Hematopoietic multipotent progenitor cell (in vitro differentiated cells): ENCODE measurements at regions not wholly inside any gene's neighbourhood (a gene's known extent, or its start where the extent isn't known, plus 50 kb on each side); places are given as distances from the start of the nearest gene placed in this dataset.
"Not testable (repeated sequence)": the region's sequence is repeated elsewhere in the genome, so short reads cannot be mapped to it uniquely, and the experiment has no call there.

ENCODE experiments used
- DNase-seq, 3 donors: peaks; one replicate each; pipeline ENCODE4 v3.0.0-alpha.2; 2011 to 2015; ENCODE audit warnings: low read depth in 2 of 3, low spot score in 2 of 3

- DNase-seq, result no peak
Observed at GRCh38 chr4:3637326-3638016, 105.2 kb upstream of the LRPAP1 start.

GRCh38 chr4:3636646-3637320 lies 104.6 kb upstream of the LRPAP1 start:
- DNase-seq, result no peak

- not testable (repeated sequence) for DNase-seq
Observed at GRCh38 chr4:3636020-3636419, 103.8 kb upstream of the LRPAP1 start.

GRCh38 chr4:3634894-3635820 lies 102.9 kb upstream of the LRPAP1 start:
- no peak for DNase-seq

GRCh38 chr4:3634281-3634857 lies 102.1 kb upstream of the LRPAP1 start:
- DNase-seq, result no peak

GRCh38 chr4:3633277-3633676 lies 101.1 kb upstream of the LRPAP1 start:
- not testable (repeated sequence) for DNase-seq

GRCh38 chr4:3632794-3633193 lies 100.6 kb upstream of the LRPAP1 start:
- not testable (repeated sequence) for DNase-seq

GRCh38 chr4:3631544-3632266 lies 99.5 kb upstream of the LRPAP1 start:
- not testable (repeated sequence) for DNase-seq

GRCh38 chr4:3630598-3631543 lies 98.6 kb upstream of the LRPAP1 start:
- DNase-seq, result no peak

- no peak for DNase-seq
Observed at GRCh38 chr4:3630136-3630597, 97.9 kb upstream of the LRPAP1 start.

- no peak for DNase-seq
Observed at GRCh38 chr4:3629665-3630064, 97.4 kb upstream of the LRPAP1 start.

GRCh38 chr4:3629176-3629575 lies 97.0 kb upstream of the LRPAP1 start:
- DNase-seq, result not testable (repeated sequence)

- DNase-seq, result no peak
Observed at GRCh38 chr4:3628868-3629175, 96.6 kb upstream of the LRPAP1 start.

- DNase-seq, result not testable (repeated sequence)
Observed at GRCh38 chr4:3627967-3628867, 96.0 kb upstream of the LRPAP1 start.

- not testable (repeated sequence) for DNase-seq
Observed at GRCh38 chr4:3627456-3627855, 95.2 kb upstream of the LRPAP1 start.

- not testable (repeated sequence) for DNase-seq
Observed at GRCh38 chr4:3626131-3626884, 94.1 kb upstream of the LRPAP1 start.

- not testable (repeated sequence) for DNase-seq
Observed at GRCh38 chr4:3625286-3625875, 93.2 kb upstream of the LRPAP1 start.
